Hepatocyte (in vitro differentiated cells): ENCODE measurements at regions not wholly inside any gene's neighbourhood (a gene's known extent, or its start where the extent isn't known, plus 50 kb on each side); places are given as distances from the start of the nearest gene placed in this dataset.
A peak's percentile ranks its signal among the peaks of the same experiment; 100 is the strongest.

Source experiments
- DNase-seq: peaks from one replicate; pipeline ENCODE4 v3.0.0-alpha.2; 2016; ENCODE audit warnings: low spot score
- H2AFZ ChIP-seq: fragments of 200-600 bp; sonication (generic); 2 replicates; pipeline ENCODE4 v1.6.0; 2016; ENCODE audit warnings: antibody characterized with exemption, mild to moderate bottlenecking
- H3K27ac ChIP-seq: fragments of 200-600 bp; sonication (generic); 2 replicates; pipeline ENCODE4 v1.5.1; 2016; ENCODE audit warnings: mild to moderate bottlenecking
- H3K27me3 ChIP-seq: fragments of 200-600 bp; sonication (generic); 2 replicates; pipeline ENCODE4 v1.6.1; 2016
- H3K36me3 ChIP-seq: fragments of 200-600 bp; sonication (generic); replicated peaks from 2 replicates; pipeline ENCODE4 v1.5.1; 2016; ENCODE audit warnings: low read depth; ENCODE audit not compliant: insufficient read depth
- H3K4me1 ChIP-seq: fragments of 200-600 bp; sonication (generic); 2 replicates; pipeline ENCODE4 v1.5.1; 2016; ENCODE audit warnings: mild to moderate bottlenecking, moderate library complexity; ENCODE audit not compliant: insufficient read depth
- H3K4me2 ChIP-seq: fragments of 200-600 bp; sonication (generic); 2 replicates; pipeline ENCODE4 v1.6.0; 2016
- H3K4me3 ChIP-seq: fragments of 200-600 bp; sonication (generic); 2 replicates; pipeline ENCODE4 v1.5.1; 2016; ENCODE audit warnings: mild to moderate bottlenecking
- H3K79me2 ChIP-seq: fragments of 200-600 bp; sonication (generic); 2 replicates; pipeline ENCODE4 v1.6.0; 2017; ENCODE audit warnings: mild to moderate bottlenecking
- H3K9me2 ChIP-seq: fragments of 200-600 bp; sonication (generic); replicated peaks from 2 replicates; pipeline ENCODE4 v1.6.0; 2017; ENCODE audit warnings: mild to moderate bottlenecking; ENCODE audit not compliant: insufficient read depth
- H3K9me3 ChIP-seq: fragments of 200-600 bp; sonication (generic); 2 replicates; pipeline ENCODE4 v1.5.1; 2016; ENCODE audit warnings: low read depth, mild to moderate bottlenecking
- H4K20me1 ChIP-seq: fragments of 200-600 bp; sonication (generic); 2 replicates; pipeline ENCODE4 v1.6.0; 2016; ENCODE audit warnings: mild to moderate bottlenecking; ENCODE audit not compliant: insufficient read depth, poor library complexity, severe bottlenecking
- CTCF ChIP-seq: fragments of 200-600 bp; sonication (generic); IDR thresholded peaks from 2 replicates; pipeline ENCODE4 v1.5.1; 2016; ENCODE audit warnings: antibody characterized with exemption, mild to moderate bottlenecking; ENCODE audit not compliant: poor library complexity
- EZH2 ChIP-seq: fragments of 200-600 bp; sonication (generic); IDR thresholded peaks from 2 replicates; pipeline ENCODE4 v1.6.1; 2016; ENCODE audit warnings: antibody characterized with exemption, mild to moderate bottlenecking, borderline replicate concordance
- EZH2phosphoT487 ChIP-seq: fragments of 200-600 bp; sonication (generic); IDR thresholded peaks from one replicate; pipeline ENCODE4 v1.6.1; 2018; ENCODE audit warnings: antibody characterized with exemption, mild to moderate bottlenecking, low read depth, moderate library complexity; ENCODE audit not compliant: unreplicated experiment, severe bottlenecking
- WGBS: methylation state at CpG from one replicate; pipeline ENCODE4 v1.1.6; 2016; ENCODE audit warnings: low lambda C conversion rate; ENCODE audit errors: missing lambda C conversion rate; 5-methylcytosine and 5-hydroxymethylcytosine counted together

- DNase-seq, result no peak
- H3K4me1 ChIP-seq, result no peaks in the 10 kb centered on the region
- H3K27me3 ChIP-seq, result no peaks in the 10 kb centered on the region
- H3K9me2 ChIP-seq, result no peaks in the 10 kb centered on the region
- TF ChIP-seq EZH2phosphoT487 (no peak), CTCF (no peak), EZH2 (no peak)
- no peak overlapping the region for H3K4me2 ChIP-seq
- H3K36me3 ChIP-seq, result no peaks in the 10 kb centered on the region
- H3K27ac ChIP-seq, result no peak overlapping the region
- no peaks in the 10 kb centered on the region for H4K20me1 ChIP-seq
- H3K79me2 ChIP-seq, result no peaks in the 10 kb centered on the region
- WGBS, result 52% methylated on average over 9 of the region's 9 CpGs
- H2AFZ ChIP-seq, result no peak overlapping the region
- H3K4me3 ChIP-seq, result no peak overlapping the region
- H3K9me3 ChIP-seq, result no peaks in the 10 kb centered on the region
Measured at GRCh38 chr7:88399036-88399435, 92.3 kb upstream of the STEAP4 start.

- H3K9me2 ChIP-seq, result no peaks in the 10 kb centered on the region
- no peaks in the 10 kb centered on the region for H3K9me3 ChIP-seq
- no peak for TF ChIP-seq EZH2phosphoT487
- no peak for TF ChIP-seq EZH2
- TF ChIP-seq CTCF, result no peak
- H3K27ac ChIP-seq, result peak overlapping the region; percentile 11
- DNase-seq, result no peak
- H3K4me3 ChIP-seq, result no peak overlapping the region
- H3K36me3 ChIP-seq, result no peaks in the 10 kb centered on the region
- no peaks in the 10 kb centered on the region for H3K27me3 ChIP-seq
- no peaks in the 10 kb centered on the region for H4K20me1 ChIP-seq
- no peaks in the 10 kb centered on the region for H3K4me1 ChIP-seq
- H3K4me2 ChIP-seq, result no peak overlapping the region
- H3K79me2 ChIP-seq, result no peaks in the 10 kb centered on the region
- no peak overlapping the region for H2AFZ ChIP-seq
- 42% methylated on average over 1 of the region's 1 CpG for WGBS
Measured at GRCh38 chr7:88398459-88398858, 91.8 kb upstream of the STEAP4 start.

GRCh38 chr7:88396948-88397322 lies 90.2 kb upstream of the STEAP4 start:
- no peaks in the 10 kb centered on the region for H3K9me2 ChIP-seq
- H3K36me3 ChIP-seq, result no peaks in the 10 kb centered on the region
- no peaks in the 10 kb centered on the region for H3K79me2 ChIP-seq
- no peak overlapping the region for H3K4me3 ChIP-seq
- H3K9me3 ChIP-seq, result no peaks in the 10 kb centered on the region
- no peak overlapping the region for H3K4me2 ChIP-seq
- no peak for DNase-seq
- no peaks in the 10 kb centered on the region for H3K27me3 ChIP-seq
- TF ChIP-seq EZH2phosphoT487 (no peak), EZH2 (no peak), CTCF (no peak)
- H3K4me1 ChIP-seq, result no peaks in the 10 kb centered on the region
- no peak overlapping the region for H3K27ac ChIP-seq
- H4K20me1 ChIP-seq, result no peaks in the 10 kb centered on the region
- no peak overlapping the region for H2AFZ ChIP-seq

- H3K27ac ChIP-seq, result no peak overlapping the region
- no peak overlapping the region for H2AFZ ChIP-seq
- TF ChIP-seq EZH2phosphoT487, result no peak
- no peak for TF ChIP-seq EZH2
- no peak for TF ChIP-seq CTCF
- no peak for DNase-seq
- H3K4me2 ChIP-seq, result no peak overlapping the region
- H3K4me3 ChIP-seq, result no peak overlapping the region
- WGBS, result 81% methylated on average over 2 of the region's 2 CpGs
- H3K4me1 ChIP-seq, result no peaks in the 10 kb centered on the region
- H3K36me3 ChIP-seq, result no peaks in the 10 kb centered on the region
- H3K79me2 ChIP-seq, result no peaks in the 10 kb centered on the region
- H3K27me3 ChIP-seq, result no peaks in the 10 kb centered on the region
- H3K9me2 ChIP-seq, result no peaks in the 10 kb centered on the region
- no peaks in the 10 kb centered on the region for H4K20me1 ChIP-seq
- H3K9me3 ChIP-seq, result no peaks in the 10 kb centered on the region
Measured at GRCh38 chr7:88396295-88396947, 89.7 kb upstream of the STEAP4 start.
